NCI-H2171 treated with DMSO at 0.1 percent for 48 hours (cell line): ENCODE measurements at regions not wholly inside any gene's neighbourhood (a gene's known extent, or its start where the extent isn't known, plus 50 kb on each side); places are given as distances from the start of the nearest gene placed in this dataset.
"Not testable (repeated sequence)": the region's sequence is repeated elsewhere in the genome, so short reads cannot be mapped to it uniquely, and the experiment has no call there.

Experiments
- DNase-seq: peaks from one replicate; lab custom pipeline; 2025; lab: John Stamatoyannopoulos, UW

DNA sequence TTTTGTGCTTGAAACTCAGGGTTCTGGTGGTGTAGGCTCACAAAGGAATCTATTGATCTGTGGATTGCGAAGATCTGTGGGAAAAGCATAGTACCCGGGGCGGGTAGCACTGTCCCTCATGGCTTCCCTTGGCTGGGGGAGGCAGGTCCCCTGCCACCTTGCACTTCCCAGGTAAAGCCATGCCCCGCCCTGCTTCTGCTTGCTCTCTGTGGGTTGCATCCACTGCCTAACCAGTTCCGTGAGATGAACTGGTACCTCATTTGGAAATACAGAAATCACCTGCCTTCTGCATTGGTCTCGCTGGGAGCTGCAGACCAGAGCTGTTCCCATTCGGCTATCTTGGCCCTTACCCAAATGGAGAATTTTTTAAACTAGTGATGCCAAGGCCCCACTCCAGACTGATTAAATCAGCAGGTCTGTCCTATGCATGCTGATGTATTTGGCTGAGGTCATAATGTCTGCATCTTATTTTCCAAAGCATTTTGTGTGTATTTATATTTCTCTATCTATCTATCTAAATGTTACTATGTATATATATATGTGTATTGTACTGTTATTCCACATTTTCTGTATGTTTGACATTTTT lies 65.5 kb upstream of the SLC7A14 start:
- no peak for DNase-seq

DNA sequence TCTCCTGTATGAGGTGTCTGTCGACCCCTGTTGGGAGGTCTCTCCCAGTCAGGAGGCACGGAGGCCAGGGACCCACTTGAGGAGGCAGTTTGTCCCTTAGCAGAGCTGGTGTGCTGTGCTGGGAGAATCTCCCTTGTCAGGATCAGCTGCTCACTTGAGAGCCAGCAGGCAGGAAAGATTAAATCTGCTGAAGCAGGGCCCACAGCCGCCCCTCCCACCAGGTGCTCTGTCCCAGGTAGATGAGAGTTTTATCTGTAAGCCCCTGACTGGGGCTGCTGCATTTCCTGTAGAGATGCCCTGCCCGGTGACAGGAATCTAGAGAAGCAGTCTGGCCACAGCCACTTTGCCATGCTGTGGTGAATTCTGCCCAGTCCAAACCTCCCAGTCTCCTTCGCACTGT lies 64.7 kb upstream of the SLC7A14 start:
- not testable (repeated sequence) for DNase-seq

DNA sequence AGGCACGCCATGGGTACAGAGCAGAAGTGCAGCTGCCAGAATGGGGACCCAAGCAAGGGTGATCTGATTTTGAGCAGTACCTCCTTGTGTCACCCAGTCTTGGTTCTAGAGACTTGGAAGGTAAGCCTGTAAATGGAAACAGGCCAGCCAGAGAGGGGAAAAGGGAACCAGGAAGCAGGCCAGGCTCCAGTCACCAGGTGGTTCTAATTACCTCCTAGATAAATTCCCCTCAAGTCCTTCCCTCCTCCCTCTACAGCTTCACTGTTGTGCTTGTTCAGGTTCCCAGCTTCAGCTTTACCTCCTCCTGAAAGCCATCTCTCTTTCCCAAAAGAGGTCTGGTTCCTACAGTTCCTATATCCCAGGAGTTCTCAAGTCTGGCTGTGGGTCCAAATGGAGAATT lies 58.8 kb upstream of the SLC7A14 start:
- no peak for DNase-seq

DNA sequence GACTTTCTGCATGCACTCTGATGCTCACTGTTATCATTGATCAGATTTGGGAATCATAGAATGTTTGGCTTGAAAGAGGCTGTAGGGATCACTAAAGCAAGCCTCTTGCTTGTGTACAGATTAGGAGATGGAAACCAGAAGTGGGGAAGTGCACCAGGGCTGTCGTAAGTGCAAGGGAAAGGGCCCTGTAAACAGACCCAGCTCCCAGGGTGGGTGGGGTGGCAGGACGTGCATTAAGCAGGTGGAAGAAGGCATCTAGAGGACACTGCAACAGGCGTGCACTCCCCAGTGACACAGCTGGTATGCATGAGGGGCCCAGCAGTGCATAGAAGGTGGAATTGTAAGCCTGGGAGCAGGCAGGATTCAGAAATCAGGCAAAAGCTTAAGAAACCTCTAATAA lies 58.0 kb upstream of the SLC7A14 start:
- no peak for DNase-seq

DNA sequence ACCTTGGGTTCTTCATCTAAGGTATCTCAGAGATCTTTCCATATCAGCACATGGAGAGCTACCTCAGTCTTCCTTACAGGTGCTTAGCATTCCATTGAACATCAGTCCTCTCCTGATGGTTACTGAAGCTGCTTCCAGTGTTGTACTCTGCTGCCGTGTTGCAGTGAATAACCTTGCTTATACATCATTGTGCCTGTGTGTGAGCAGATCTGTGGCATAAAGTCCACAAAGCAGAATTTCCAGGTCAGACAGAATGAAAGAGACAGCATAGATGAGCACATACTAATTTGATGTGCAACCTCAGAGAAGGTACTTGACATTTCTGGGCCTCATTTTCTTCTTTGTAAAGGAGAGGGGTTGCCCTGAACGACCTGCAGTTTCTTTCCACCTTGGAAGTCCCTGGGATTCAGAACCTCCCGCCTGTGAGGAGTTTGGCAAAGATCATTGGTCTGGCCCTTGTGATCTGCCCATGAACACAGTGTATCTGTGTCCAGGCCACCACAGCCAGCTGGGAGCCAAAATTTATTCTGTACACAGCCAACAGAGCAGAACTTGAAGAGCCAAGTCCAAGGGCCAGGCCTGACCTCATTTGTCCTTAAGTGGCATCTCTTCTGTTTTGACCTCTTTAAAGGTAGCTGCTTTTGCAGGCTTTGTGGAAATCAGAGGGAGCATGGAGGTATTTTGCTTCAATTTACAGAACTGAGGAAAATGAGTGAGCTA lies 57.2 kb upstream of the SLC7A14 start:
- DNase-seq: no peak

DNA sequence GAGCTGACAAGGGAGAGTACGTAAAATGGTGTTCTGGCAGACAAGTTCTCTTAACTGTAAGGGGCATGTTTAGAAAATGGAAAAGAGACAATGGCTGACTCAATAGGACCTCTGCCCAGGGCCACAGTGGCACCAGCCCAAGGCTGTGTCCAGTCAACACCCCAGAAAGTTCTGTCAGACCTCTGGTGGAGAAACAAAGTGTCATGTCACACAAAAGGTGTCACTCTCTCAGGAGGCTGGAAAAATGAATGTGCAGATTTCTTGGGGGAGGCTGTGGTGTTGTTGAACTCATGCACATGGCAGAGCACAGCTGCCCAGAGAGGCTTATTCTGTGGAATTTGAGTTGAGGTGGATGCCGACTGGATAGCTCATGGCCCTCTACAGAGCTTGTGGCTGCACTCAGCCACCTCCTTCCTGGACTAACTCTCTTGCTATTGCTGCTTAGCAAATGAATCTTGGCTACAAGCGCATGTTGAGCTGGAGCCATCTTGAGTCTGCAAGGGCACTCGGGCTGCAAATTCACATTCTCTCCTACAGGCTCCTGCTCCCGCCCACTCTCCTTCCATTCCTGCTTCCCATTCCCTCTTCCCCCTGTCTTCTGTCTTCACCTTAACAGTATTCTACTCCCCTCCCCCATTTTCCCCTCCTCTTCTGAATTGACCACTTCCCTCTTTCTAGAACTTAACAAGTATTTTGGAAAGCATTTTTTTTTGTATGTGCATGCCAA lies 55.8 kb upstream of the SLC7A14 start:
- DNase-seq: no peak

DNA sequence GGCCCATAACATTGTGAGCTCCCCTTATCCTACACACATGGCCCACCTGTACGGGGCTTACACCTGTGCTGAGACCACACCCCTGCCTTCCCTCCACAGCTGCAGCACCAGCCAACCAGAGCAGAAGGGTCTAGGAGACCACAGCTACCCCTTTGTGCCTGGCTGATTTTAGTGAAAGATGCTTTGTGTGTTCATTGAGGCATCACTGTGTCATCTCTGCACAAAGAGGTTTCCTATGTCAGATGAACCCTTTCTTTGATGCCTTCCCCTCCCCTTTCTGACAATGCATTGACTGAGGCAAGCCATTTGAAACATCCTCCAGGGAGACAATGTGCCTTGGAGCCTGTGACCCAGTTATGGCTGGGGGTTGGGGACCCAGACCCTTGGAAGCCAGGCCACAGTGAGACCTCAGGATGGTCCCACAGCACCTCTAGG lies 54.9 kb upstream of the SLC7A14 start:
- no peak for DNase-seq

DNA sequence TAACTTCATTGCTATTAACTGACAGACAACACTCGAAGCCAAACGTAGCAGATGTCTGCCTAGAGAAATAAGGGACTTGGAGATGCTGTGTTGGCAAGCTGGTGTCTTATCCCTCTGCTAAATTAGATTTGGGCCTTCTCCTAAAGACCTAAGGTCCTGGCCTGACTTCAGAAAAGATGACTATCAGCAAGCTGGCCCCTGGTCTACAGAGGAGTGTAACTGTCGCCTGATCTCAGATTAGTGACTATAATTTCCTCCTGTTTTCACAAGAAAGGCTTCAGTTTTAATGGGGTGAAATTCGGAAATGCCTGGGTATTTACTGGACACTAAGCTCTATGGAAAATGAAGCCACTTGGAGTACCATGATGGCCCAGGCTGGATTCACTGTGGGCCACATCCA lies 53.1 kb upstream of the SLC7A14 start:
- DNase-seq: peak; percentile 40

DNA sequence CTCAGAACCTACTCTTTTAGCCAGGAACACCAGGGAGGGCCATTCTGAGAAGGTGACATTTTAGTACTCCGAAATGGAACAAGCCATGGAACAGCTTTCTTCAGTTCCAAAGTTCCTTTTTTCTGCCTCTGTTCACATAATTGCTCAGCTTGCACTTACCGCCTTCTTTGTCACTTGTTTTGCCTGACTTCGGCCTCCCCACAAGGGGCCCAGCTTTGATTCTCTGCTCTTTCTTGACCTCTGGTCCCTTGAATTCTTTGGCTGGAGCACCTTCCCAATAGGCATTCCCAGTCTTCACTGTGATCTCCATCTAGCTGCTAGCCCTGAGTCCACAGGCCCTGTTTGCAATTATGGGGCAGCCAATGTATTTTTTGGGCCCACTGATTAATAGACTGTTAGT lies 51.4 kb upstream of the SLC7A14 start:
- no peak for DNase-seq

DNA sequence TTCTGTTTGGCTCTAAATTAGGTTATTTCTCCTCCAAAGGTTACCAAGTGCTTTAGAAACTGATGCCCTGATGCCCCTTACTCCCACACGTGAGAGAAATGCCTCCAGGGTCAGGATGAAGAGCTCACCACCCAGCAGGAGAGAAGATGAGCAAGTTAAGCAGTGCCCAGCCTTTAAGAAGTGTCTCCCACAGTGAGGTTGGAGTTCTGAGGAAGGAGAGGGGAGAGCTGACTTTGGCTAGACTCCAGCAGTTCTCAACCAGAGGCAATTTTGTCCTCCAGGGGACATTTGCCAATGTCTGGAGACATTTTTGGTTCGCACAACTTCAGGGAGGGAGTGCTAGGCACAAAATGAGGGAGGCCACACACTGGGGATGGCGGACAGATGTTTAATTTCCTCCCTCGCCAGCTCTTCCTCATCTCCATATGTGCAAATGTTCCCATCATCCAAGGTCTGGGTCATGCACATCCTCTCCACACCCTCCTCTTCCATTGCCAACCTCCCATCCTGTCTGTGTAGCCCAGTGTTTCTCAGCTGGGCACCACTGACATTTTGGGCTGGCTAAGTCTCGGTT lies 50.6 kb upstream of the SLC7A14 start:
- DNase-seq: no peak
